Upper lobe of left lung (tissue), 4 donors: ENCODE measurements at regions not wholly inside any gene's neighbourhood (a gene's known extent, or its start where the extent isn't known, plus 50 kb on each side); places are given as distances from the start of the nearest gene placed in this dataset.

Experiments
- CTCF ChIP-seq, 6 experiments: fragments of 450-650 bp in 4 of 6; fragments of 200-600 bp in 2 of 6; sonication (generic) in 2 of 6; IDR thresholded peaks; one replicate each; pipeline ENCODE4 v1.5.1; 2016 to 2019; ENCODE audit warnings: antibody characterized with exemption in 6 of 6
- EP300 ChIP-seq, 4 donors: sonication (generic); formaldehyde crosslinking; IDR thresholded peaks; one replicate each; pipeline ENCODE4 v1.5.1; 2017; ENCODE audit warnings: antibody characterized with exemption in 4 of 4, control low read depth in 2 of 4
- POLR2A ChIP-seq, 4 donors: fragments of 450-650 bp; IDR thresholded peaks; one replicate each; pipeline ENCODE4 v1.5.1; 2016 to 2017; ENCODE audit warnings: antibody characterized with exemption in 4 of 4, mild to moderate bottlenecking in 2 of 4
- POLR2AphosphoS5 ChIP-seq, 2 donors: sonication (generic); formaldehyde crosslinking; IDR thresholded peaks; one replicate each; pipeline ENCODE4 v1.5.1; 2017; ENCODE audit warnings: antibody characterized with exemption in 2 of 2

DNA sequence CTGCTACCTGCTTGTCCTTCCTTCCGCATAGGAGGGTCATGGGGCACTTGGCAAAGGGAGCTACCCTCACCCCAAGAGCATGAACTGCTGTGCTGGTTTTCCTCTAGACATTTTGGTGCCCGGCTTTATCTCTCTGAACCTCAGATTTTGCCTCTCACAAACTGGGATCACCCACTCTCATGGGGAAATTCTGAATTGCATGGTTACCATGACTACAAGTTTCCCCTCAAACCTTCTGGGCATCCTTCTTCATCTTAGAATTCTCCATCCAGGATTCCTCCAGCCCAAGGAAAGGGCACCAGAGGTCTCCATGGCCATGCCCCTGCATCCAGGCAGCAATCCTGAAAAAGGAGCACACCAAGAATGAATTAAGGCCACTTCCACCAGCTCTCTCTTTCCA lies 180.1 kb upstream of the NECTIN1 start:
- TF ChIP-seq CTCF (IDR thresholded peaks at IDR 0.05) (no peak), POLR2A (IDR thresholded peaks at IDR 0.05) (no peak), POLR2AphosphoS5 (IDR thresholded peaks at IDR 0.05) (no peak), EP300 (IDR thresholded peaks at IDR 0.05) (no peak)
